ENCODE measurements at regions not wholly inside any gene's neighbourhood (a gene's known extent, or its start where the extent isn't known, plus 50 kb on each side); places are given as distances from the start of the nearest gene placed in this dataset.
A peak's percentile ranks its signal among the peaks of the same experiment; 100 is the strongest.

DNA sequence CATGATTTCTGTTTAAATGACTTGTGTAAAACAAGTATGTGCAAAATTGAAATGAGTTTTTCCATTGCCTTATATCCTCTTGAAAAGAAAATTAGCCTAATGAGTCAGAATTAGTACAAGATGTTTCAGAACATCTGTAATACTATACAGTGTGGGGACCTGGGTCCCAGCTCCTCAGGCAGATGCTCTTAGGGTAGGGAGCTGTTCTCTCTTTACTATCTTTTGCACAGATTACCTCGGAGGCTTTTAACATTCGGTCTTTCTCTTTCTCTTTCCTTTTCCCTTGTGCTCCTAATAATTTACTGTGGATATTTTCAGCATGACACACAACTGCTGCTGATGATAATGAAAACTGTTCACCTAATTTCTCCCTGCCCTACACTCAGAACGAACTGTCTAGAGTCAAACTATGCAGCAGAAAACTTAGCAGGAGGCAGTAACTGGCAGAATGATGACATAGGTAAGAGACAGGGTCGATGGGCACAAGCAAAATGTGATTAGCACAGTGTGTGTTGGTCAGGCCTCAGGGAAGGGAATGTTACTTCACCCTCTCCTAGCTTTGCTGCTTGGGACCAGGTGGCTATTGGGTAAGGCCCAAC, 455.3 kb downstream of the PDHA2 start:
- DNase-seq (ENCODE audit: low spot score in 2 of 2), result no peak
- Histone ChIP-seq H3K9me3 (no peaks in the 10 kb centered on the region; the same call in 1 of the 2 replicates), H3K36me3 (replicated peaks) (no peaks in the 10 kb centered on the region), H3K4me1 (no peaks in the 10 kb centered on the region), H3K4me3 (no peak overlapping the region), H3K27me3 (ENCODE audit: low read depth) (no peaks in the 10 kb centered on the region)
- in situ Hi-C loops (cut with MboI; ENCODE audit: low sequenced_read_pairs), result no loop called here

DNA sequence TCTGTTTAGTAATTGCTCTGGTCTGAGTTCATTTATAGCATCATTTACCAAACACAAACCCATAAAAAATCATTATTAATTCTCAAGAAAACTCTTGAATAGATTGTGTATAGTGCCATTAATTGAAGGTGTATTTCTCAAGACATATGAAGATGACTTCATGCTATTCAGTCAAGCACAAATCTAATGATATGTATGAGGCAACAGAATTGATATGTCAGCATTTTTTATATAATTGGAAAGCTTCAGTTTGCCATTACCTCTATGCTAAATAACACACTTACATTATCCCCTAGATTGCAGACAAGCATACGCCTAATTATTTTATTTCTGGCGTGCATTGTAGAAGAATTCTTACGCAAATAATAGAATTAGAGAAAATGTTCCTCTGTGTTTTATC, 461.8 kb downstream of the PDHA2 start:
- in situ Hi-C loops (cut with MboI; ENCODE audit: low sequenced_read_pairs), result no loop called here
- Histone ChIP-seq H3K27me3 (ENCODE audit: low read depth) (no peaks in the 10 kb centered on the region), H3K4me3 (no peak overlapping the region), H3K9me3 (no peaks in the 10 kb centered on the region), H3K36me3 (replicated peaks) (no peaks in the 10 kb centered on the region), H3K4me1 (no peaks in the 10 kb centered on the region)
- no peak for DNase-seq (ENCODE audit: low spot score in 2 of 2)

DNA sequence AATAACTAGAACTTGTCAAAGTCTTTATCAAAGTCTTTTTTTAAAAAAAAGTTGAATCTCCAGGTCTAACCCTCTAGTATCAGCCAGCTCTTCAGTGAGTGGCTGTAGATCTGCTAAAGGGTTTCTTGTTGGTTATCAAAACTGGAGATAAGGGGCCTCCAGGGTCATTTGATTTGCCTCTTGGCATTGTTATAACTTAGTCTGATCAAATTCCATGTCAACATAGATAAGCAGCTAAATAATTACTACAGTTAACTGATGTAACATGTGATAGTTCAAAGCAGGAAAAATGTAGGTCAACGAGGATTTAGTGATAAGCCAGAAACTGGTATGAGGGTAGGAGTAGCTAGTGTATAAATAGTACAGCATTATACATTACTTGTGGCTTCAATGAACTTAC, 465.1 kb downstream of the PDHA2 start:
- H3K4me1 ChIP-seq, result no peaks in the 10 kb centered on the region
- H3K27me3 ChIP-seq (ENCODE audit: low read depth), result no peaks in the 10 kb centered on the region
- H3K9me3 ChIP-seq, result no peaks in the 10 kb centered on the region
- in situ Hi-C loops (cut with MboI; ENCODE audit: low sequenced_read_pairs), result no loop called here
- no peak overlapping the region for H3K4me3 ChIP-seq
- H3K36me3 ChIP-seq (replicated peaks), result no peaks in the 10 kb centered on the region
- no peak for DNase-seq (ENCODE audit: low spot score in 2 of 2)

DNA sequence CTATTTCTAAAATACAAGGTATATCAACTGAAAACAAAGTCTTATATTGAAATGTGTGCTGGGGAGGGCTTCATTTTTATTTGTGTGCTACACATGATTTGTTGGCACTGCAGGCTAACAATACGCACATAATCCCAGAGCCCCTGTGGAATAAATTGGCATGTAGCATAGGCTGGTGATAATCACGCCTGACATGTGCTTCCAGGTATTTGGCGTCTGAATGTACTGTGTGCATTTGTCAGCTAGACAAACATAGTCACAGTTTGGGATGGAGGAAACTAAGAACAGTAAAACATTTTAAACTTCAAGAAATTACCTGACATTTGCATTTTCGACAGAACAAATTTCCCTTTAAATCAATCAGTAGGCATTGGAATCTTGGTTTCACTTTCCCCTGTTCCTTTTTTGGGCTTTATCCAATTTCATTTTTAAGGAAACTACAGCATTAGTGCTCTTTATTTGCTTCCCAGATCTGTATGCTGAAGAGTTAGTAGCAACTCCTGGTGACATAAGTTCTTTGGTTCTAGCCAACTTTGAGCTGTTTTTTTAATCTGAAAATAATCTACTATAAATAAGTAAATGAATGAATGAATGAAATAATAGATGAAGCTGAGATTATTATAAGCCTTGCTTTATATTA, 472.3 kb downstream of the PDHA2 start:
- Histone ChIP-seq H3K27me3 (ENCODE audit: low read depth) (no peaks in the 10 kb centered on the region), H3K4me1 (no peaks in the 10 kb centered on the region), H3K36me3 (replicated peaks) (no peaks in the 10 kb centered on the region), H3K4me3 (no peak overlapping the region), H3K9me3 (no peaks in the 10 kb centered on the region)
- in situ Hi-C loops (cut with MboI; ENCODE audit: low sequenced_read_pairs), result no loop called here
- no peak for DNase-seq (ENCODE audit: low spot score in 2 of 2)

DNA sequence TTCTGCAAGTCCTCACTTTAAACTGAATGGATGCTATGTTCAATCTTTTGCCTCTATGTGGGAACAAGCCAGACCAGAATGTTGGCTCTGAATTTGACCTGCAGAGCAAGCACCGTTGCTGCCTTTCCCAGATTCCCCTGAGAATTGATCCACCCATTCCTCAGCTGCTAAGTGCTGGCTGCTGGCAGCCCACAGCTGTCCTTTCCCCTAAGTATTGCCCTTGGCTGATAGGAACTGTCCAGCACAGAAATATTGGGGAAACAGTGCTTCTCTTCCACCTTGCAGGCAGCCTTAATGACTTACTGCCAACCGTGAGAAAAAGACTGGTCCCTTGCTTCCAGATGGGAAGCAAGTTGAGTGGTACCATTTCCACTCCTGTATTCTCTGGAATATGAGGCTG, 475.9 kb downstream of the PDHA2 start:
- DNase-seq (ENCODE audit: low spot score in 2 of 2), result no peak

DNA sequence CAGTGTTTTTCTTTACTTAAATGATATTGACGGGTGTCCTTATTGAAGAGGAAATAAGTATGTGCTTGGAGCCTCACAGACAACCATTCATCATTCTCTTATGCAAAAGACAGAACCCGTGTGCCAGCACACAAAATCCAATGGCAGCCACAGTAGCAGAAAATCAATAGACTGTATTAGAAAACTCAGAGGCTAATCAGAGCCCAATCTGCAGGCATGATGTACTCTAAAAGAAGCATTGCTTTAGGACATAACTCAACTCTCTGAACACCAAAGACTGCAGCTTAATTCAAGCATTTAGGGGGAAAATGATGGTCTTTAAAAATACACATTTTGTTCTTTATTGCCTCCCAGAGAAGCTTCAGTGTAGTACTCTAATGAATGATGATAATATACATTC, 476.9 kb downstream of the PDHA2 start:
- Histone ChIP-seq H3K4me1 (no peaks in the 10 kb centered on the region), H3K36me3 (replicated peaks) (no peaks in the 10 kb centered on the region), H3K27me3 (ENCODE audit: low read depth) (no peaks in the 10 kb centered on the region), H3K4me3 (no peak overlapping the region), H3K9me3 (no peaks in the 10 kb centered on the region)
- no peak for DNase-seq (ENCODE audit: low spot score in 2 of 2)
- in situ Hi-C loops (cut with MboI; ENCODE audit: low sequenced_read_pairs), result no loop called here

More for the DNA sequence above, 475.9 kb downstream of the PDHA2 start:
- H3K27me3 ChIP-seq (ENCODE audit: low read depth), result no peaks in the 10 kb centered on the region
- no peak overlapping the region for H3K4me3 ChIP-seq
- H3K9me3 ChIP-seq, result no peaks in the 10 kb centered on the region
- in situ Hi-C loops (cut with MboI; ENCODE audit: low sequenced_read_pairs), result no loop called here
- no peaks in the 10 kb centered on the region for H3K4me1 ChIP-seq
- H3K36me3 ChIP-seq (replicated peaks), result no peaks in the 10 kb centered on the region

DNA sequence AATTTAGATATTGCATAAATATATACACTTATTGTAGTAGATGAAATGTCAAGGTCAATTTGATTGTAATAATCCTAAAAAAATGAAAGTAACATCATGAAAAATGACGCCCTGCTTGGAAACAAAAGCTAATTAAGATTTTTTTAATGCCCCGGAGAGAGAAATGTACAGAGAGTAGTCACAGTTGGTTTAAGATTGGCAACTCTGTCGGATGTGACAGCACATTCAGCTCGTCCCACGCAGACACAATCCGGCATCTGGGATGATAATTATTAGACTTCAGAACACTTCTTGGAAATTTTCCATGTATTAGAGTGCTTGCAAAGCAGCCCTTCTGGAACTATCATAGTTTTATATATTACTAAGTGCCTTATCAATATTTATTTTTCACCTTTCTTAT, 478.0 kb downstream of the PDHA2 start:
- in situ Hi-C loops (cut with MboI; ENCODE audit: low sequenced_read_pairs), result no loop called here
- no peak for DNase-seq (ENCODE audit: low spot score in 2 of 2)
- Histone ChIP-seq H3K36me3 (replicated peaks) (no peaks in the 10 kb centered on the region), H3K27me3 (ENCODE audit: low read depth) (no peaks in the 10 kb centered on the region), H3K9me3 (no peaks in the 10 kb centered on the region), H3K4me1 (no peaks in the 10 kb centered on the region), H3K4me3 (no peak overlapping the region)

DNA sequence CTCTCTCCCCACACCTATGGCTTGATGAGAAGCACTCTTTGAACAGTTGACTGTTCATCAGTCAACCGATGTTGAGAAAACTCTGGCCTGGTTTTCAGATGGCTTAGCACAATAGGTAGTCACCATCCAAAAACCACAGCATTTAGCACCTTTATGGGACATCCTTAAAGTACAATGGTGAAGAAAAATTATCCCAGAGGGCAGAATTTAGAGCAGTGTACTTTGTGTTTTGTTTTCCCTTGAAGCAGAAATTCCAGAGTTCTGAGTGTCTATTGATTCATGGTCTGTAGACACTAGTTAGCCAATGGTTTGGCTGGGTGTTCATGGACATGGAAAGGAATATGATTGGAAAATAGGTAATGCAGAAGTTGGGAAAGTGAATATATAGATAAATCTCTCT, 487.0 kb downstream of the PDHA2 start:
- no peak overlapping the region for H3K4me3 ChIP-seq
- in situ Hi-C loops (cut with MboI; ENCODE audit: low sequenced_read_pairs), result no loop called here
- no peaks in the 10 kb centered on the region for H3K4me1 ChIP-seq
- no peaks in the 10 kb centered on the region for H3K9me3 ChIP-seq
- no peak for DNase-seq (ENCODE audit: low spot score in 2 of 2)
- no peaks in the 10 kb centered on the region for H3K27me3 ChIP-seq (ENCODE audit: low read depth)
- H3K36me3 ChIP-seq (replicated peaks), result no peaks in the 10 kb centered on the region

DNA sequence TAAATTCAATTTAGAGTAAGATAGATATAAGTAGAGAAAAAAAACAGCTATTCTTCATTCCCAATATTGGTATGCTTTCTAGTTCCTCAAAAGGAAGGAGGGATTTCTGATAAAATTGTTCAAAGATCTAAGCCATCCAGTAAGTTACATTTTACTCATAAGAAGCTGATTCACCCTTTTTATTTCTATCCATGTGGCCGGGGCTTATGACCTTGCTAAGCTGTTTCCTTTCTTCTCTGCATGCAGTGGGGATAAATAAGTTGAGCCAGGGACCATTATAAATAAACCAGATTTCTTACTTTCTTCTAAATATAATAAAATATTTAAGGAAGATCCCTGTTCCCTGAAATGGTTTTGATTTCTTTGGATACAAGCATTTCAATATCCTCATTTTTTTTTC, 502.3 kb downstream of the PDHA2 start:
- H3K4me1 ChIP-seq, result peaks cover 18% of the 10 kb centered on the region

DNA sequence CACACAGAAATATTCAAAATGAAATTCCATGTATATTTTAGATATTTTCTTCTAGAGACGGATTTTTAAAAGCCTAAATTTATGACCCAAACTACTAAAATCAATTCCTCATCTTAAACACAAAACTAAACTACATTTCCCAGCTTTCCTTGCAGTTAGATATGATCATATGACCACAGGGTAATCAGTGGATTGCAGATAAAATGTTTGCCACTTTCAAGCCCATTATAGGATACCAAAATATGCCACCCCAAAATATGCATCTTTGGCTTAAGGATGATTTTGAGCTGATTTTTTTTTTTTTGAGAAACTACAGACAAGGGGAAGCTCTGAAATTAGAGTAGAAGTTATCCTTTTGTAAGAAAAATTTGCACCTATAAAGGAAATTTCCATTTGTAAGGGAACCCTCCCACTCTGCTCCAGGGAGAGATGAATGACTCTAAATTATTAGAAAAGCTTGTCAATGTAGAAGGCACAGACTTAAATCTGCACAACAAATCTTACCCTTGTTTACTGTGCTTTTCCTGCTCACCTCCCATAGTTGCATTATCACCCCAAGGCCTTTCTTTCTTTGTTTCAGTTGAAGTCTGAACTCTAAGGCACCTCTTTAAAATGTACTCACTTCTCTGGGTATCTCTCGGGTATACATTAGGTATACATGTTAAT, 503.0 kb downstream of the PDHA2 start:
- Histone ChIP-seq H3K36me3 (replicated peaks) (no peaks in the 10 kb centered on the region), H3K4me1 (peaks cover 18% of the 10 kb centered on the region), H3K4me3 (no peak overlapping the region), H3K9me3 (no peaks in the 10 kb centered on the region), H3K27me3 (ENCODE audit: low read depth) (no peaks in the 10 kb centered on the region)
- in situ Hi-C loops (cut with MboI; ENCODE audit: low sequenced_read_pairs), result no loop called here
- DNase-seq (ENCODE audit: low spot score in 2 of 2), result peak; percentile 28 to 93

More for the DNA sequence above, 502.3 kb downstream of the PDHA2 start:
- Histone ChIP-seq H3K36me3 (replicated peaks) (no peaks in the 10 kb centered on the region), H3K9me3 (no peaks in the 10 kb centered on the region), H3K4me3 (no peak overlapping the region), H3K27me3 (ENCODE audit: low read depth) (no peaks in the 10 kb centered on the region)
- no peak for DNase-seq (ENCODE audit: low spot score in 2 of 2)
- in situ Hi-C loops (cut with MboI; ENCODE audit: low sequenced_read_pairs), result no loop called here

DNA sequence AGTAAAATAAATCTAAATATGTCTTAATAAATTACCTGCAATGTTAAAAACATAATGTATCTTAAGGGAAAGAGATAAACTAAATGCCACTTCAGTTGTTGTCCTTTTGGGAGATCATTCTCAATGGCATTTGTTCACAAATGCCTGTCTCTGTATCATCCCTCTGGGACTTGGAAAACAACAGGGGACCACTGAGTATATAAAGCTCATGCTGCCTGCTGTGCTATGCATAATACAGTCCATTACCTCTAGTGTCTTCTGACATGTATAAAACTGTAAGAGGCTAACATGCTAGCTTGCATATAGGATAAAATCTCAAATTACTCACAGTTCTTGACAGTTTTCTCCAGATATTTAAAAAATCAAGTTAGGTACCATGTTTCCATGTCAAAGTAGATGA, 503.9 kb downstream of the PDHA2 start:
- H3K4me3 ChIP-seq, result no peak overlapping the region
- in situ Hi-C loops (cut with MboI; ENCODE audit: low sequenced_read_pairs), result no loop called here
- DNase-seq (ENCODE audit: low spot score in 2 of 2), result no peak

DNA sequence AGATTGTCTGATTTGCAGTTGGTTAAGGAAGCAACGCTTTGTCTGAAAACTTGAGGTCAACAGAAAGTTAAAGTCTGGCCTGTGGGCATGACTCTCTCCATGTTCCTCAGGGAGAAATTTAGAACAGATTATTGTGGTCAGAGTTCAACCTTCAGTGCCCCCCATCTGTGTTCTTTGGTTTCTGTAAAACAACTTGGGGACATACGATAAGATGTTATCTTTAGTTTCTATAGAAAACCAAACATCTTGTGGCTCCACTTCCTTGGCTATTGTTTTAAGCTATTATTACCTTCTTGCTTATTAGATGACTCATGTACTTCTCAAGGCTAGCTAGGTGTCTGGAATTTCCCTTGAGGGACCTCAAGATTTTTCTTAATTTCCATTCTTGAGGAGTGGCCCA, 507.7 kb downstream of the PDHA2 start:
- in situ Hi-C loops (cut with MboI; ENCODE audit: low sequenced_read_pairs), result no loop called here
- peaks cover 10% of the 10 kb centered on the region for H3K4me1 ChIP-seq
- no peaks in the 10 kb centered on the region for H3K9me3 ChIP-seq
- no peaks in the 10 kb centered on the region for H3K27me3 ChIP-seq (ENCODE audit: low read depth)
- H3K36me3 ChIP-seq (replicated peaks), result no peaks in the 10 kb centered on the region
- no peak for DNase-seq (ENCODE audit: low spot score in 2 of 2)
- no peak overlapping the region for H3K4me3 ChIP-seq

More for the DNA sequence above, 503.9 kb downstream of the PDHA2 start:
- Histone ChIP-seq H3K9me3 (no peaks in the 10 kb centered on the region), H3K27me3 (ENCODE audit: low read depth) (no peaks in the 10 kb centered on the region), H3K36me3 (replicated peaks) (no peaks in the 10 kb centered on the region), H3K4me1 (peaks cover 18% of the 10 kb centered on the region)

DNA sequence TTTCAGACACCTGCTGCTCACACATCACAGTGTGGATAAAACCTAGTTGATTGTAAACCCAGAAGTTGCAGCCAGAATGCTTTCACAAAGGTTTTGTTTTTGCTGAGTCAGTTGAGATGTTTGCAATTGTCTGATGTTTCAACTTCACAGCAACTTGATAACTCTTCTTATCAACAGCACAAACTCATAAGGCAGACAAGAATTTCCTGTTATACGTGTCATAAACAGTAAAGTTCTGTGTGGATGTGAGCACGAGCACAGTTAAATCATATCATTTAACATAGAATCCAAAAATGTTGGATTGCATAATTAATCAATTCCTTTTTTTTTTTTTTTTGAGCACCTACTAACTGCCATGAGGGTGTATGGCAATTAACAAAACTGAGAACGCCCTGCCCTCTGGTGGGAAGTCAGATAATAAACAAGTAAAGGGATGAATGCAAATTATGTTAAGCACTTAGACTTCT, 512.2 kb downstream of the PDHA2 start:
- Histone ChIP-seq H3K36me3 (replicated peaks) (no peaks in the 10 kb centered on the region), H3K27me3 (ENCODE audit: low read depth) (no peaks in the 10 kb centered on the region), H3K9me3 (no peaks in the 10 kb centered on the region), H3K4me1 (no peaks in the 10 kb centered on the region; the same call in 1 of the 2 replicates), H3K4me3 (no peak overlapping the region)
- peak; percentile 36 to 60 for DNase-seq (ENCODE audit: low spot score in 2 of 2)
- in situ Hi-C loops (cut with MboI; ENCODE audit: low sequenced_read_pairs), result no loop called here

DNA sequence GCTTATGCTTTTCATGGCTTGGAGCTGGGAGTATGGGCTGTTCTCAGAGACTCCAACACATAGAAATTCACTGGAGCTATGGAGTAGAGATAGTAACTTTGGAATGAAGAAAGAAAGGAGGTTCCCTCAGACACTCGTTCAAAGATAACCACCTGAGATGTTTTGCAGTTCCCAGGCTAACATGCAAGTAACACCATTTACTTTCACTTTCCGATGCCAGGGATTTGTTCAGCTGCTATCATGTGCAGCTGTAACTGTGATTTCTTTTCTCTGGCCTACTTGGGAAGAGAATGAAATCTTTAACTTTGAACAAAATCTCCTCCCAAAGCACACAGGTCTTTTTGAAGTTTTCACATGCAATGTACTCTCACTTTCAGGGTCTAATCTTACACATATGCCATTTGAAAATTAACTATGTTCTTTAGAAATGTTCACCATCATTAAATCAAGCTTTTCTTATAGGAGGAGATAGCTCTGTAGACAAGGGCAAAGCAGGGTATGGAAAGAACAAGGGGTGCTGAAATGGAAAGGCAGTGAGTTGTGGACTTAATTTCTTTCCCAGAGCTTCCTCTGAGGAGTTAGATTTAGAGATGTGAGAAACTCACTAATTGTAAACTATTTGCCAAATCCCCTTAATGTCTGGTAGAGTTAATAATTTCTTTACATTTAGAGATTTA, 514.3 kb downstream of the PDHA2 start:
- no peak for DNase-seq (ENCODE audit: low spot score in 2 of 2)
- Histone ChIP-seq H3K4me1 (no peaks in the 10 kb centered on the region; the same call in 1 of the 2 replicates), H3K9me3 (no peaks in the 10 kb centered on the region), H3K4me3 (no peak overlapping the region), H3K36me3 (replicated peaks) (no peaks in the 10 kb centered on the region), H3K27me3 (ENCODE audit: low read depth) (no peaks in the 10 kb centered on the region)
- in situ Hi-C loops (cut with MboI; ENCODE audit: low sequenced_read_pairs), result no loop called here

Data from HAP-1 (cell line).